HEK293T (cell line): ENCODE measurements at regions not wholly inside any gene's neighbourhood (a gene's known extent, or its start where the extent isn't known, plus 50 kb on each side); places are given as distances from the start of the nearest gene placed in this dataset.

Experiments
- FOXA1 ChIP-seq: fragments of 450-650 bp; IDR thresholded peaks from 2 replicates; pipeline ENCODE4 v1.6.1; 2016; ENCODE audit warnings: mild to moderate bottlenecking
- FOXK2 ChIP-seq: fragments of 450-650 bp; IDR thresholded peaks from 2 replicates; pipeline ENCODE4 v1.6.1; 2016; ENCODE audit warnings: mild to moderate bottlenecking
- NFRKB ChIP-seq: fragments of 450-650 bp; IDR thresholded peaks from 2 replicates; pipeline ENCODE4 v1.6.1; 2016; ENCODE audit warnings: mild to moderate bottlenecking, moderate library complexity
- TARDBP ChIP-seq: fragments of 450-650 bp; IDR thresholded peaks from 2 replicates; pipeline ENCODE4 v1.6.1; 2016

DNA sequence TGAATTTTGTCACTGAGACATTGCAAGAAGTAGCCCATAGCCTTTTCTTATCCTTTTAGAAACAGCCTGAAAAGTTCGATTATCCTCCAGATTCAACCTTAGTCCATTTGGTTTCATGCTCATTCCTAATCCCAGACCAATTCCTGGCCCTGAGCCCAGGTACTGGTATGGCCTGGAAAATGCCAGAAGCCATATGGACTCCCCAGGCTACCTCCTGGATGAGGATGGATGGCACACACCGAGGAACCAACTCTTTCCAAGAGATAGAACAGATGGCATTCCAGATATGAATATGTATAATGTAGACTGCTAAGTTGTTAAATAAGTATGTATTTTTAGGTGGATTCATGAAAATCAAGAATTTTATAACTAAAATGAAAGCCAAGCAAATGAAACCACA lies 51.6 kb upstream of the SNAP25 start:
- TF ChIP-seq NFRKB (no peak), FOXA1 (no peak), FOXK2 (no peak), TARDBP (no peak)
